ENCODE measurements at regions not wholly inside any gene's neighbourhood (a gene's known extent, or its start where the extent isn't known, plus 50 kb on each side); places are given as distances from the start of the nearest gene placed in this dataset.
"Not testable (repeated sequence)": the region's sequence is repeated elsewhere in the genome, so short reads cannot be mapped to it uniquely, and the experiment has no call there.

DNA sequence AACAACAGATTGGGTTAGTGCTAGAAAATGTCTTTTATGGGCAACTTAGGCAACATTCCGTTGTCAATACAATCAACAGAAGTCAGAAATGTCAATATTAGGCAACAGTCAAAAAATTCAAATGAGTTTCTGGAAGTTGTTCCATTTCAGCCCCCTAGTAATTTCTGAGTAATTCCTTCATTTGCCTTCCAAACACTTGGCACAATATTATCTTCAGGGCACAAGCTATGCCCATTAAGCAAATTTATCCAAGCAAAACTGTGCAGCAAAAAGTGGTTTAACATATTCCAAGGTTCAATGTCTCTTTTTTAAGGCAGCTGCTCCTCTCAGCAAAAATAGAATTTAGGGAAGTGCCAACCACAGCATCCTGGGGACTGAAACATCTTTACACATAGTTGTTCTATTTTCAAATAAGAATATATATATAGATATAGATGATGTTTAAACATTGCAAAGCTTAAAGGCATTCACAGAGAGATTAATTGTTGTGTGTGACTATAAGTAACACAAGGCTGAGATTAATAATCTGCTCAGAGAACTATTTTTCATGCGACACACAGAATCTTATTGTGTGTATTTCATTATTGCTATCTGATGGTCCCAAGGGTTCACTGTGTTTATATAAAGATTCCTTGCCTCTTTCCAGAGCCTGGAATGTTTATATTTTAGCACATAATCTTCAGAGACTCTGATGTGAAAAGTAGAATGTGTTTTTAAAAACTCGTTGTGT, 75.2 kb upstream of the ADTRP start:
- H3K27ac ChIP-seq (ENCODE audit: low read depth, low read length) = no peak overlapping the region

GRCh38 chr6:11852061-11852651, 73.6 kb upstream of the ADTRP start:
- DNase-seq (ENCODE audit: low read depth in 4 of 6, low spot score in 6 of 6) = peak in 1 of 6 donors; percentile 57
- Histone ChIP-seq H3K9me3 (ENCODE audit: control insufficient read depth, insufficient read depth, low read length) (no peaks in the 10 kb centered on the region), H3K36me3 (ENCODE audit: control insufficient read depth, insufficient read depth, low read length) (no peaks in the 10 kb centered on the region), H3K27ac (ENCODE audit: low read depth, low read length) (no peak overlapping the region), H3K4me3 (ENCODE audit: low read depth, low read length) (no peak overlapping the region), H3K27me3 (ENCODE audit: control insufficient read depth, insufficient read depth, low read length) (no peaks in the 10 kb centered on the region), H3K4me1 (ENCODE audit: control insufficient read depth, insufficient read depth, low read length) (no peaks in the 10 kb centered on the region)
- 15% methylated on average over 5 of the region's 11 CpGs for WGBS (ENCODE audit: insufficient coverage)

More for the DNA sequence above, 75.2 kb upstream of the ADTRP start:
- peak in 1 of 6 donors; percentile 29 for DNase-seq (ENCODE audit: low read depth in 4 of 6, low spot score in 6 of 6)
- no peaks in the 10 kb centered on the region for H3K9me3 ChIP-seq (ENCODE audit: control insufficient read depth, insufficient read depth, low read length)
- no peaks in the 10 kb centered on the region for H3K27me3 ChIP-seq (ENCODE audit: control insufficient read depth, insufficient read depth, low read length)
- H3K36me3 ChIP-seq (ENCODE audit: control insufficient read depth, insufficient read depth, low read length) = no peaks in the 10 kb centered on the region
- WGBS (ENCODE audit: insufficient coverage) = 100% methylated on average over 1 of the region's 3 CpGs
- no peak overlapping the region for H3K4me3 ChIP-seq (ENCODE audit: low read depth, low read length)
- no peaks in the 10 kb centered on the region for H3K4me1 ChIP-seq (ENCODE audit: control insufficient read depth, insufficient read depth, low read length)

DNA sequence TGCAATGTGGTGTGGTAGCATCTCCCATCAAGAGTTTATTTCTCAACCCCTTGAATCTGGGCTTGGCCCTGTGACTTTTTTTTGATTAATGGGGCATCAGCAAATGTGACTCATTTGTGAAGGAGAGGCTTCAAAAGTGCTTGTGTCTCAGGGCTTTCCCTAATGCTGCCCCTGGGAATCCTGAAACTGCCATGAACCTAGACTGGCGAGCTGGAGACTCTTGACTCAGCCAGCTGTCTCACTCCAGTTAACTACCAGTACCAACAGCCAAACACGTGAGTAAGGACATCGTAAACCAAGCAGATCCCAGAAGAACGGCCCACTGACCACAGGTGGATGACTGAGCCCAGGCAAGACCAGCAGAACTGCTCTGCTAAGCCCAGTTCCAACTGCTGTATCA, 72.8 kb upstream of the ADTRP start:
- Histone ChIP-seq H3K4me1 (ENCODE audit: control insufficient read depth, insufficient read depth, low read length) (no peaks in the 10 kb centered on the region), H3K27me3 (ENCODE audit: control insufficient read depth, insufficient read depth, low read length) (no peaks in the 10 kb centered on the region), H3K27ac (ENCODE audit: low read depth, low read length) (no peak overlapping the region), H3K36me3 (ENCODE audit: control insufficient read depth, insufficient read depth, low read length) (no peaks in the 10 kb centered on the region), H3K4me3 (ENCODE audit: low read depth, low read length) (no peak overlapping the region), H3K9me3 (ENCODE audit: control insufficient read depth, insufficient read depth, low read length) (no peaks in the 10 kb centered on the region)
- WGBS (ENCODE audit: insufficient coverage) = 64% methylated on average over 4 of the region's 4 CpGs
- DNase-seq (ENCODE audit: low read depth in 4 of 6, low spot score in 6 of 6) = no peak

DNA sequence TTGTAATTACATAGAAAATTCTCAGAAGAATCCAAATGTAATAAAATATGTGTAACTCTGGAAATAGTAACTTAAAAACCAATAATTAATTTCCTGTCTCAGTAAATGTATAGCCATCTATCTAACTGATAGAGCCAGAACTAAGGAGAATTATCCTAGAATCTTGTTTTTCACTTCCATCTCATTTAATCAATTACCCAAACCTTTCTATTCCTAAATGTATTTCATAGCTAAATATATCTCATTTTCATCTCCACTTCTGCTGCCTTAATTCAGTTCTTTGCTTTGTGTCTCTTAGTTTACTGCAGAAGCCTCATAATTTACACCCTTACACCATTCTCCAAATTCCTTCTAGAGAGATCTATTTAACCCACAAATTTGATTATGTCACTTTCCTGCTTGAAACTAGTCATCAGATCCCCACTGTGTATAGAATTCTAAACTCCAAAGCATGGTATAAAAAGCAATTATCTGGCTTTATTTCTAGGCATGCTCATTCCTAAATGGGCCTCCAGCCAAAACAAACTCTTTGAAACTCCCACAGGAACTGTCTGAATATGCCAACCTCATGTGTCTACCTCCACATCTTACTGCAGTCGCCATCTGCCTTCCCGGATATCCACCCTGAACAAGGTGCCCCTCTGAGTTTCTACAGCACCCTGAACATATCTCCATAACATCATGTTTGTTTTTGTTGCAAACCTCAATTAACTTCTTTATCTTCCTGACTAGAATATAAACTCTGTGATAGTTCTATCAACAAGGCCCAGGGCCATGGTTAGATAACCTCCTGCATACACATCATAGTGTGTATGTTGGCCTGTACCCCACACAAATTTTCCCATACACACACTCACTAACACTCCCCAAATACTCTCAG, 70.5 kb upstream of the ADTRP start:
- H3K27ac ChIP-seq (ENCODE audit: low read depth, low read length) = no peak overlapping the region
- 48% methylated on average over 2 of the region's 2 CpGs for WGBS (ENCODE audit: insufficient coverage)
- no peaks in the 10 kb centered on the region for H3K27me3 ChIP-seq (ENCODE audit: control insufficient read depth, insufficient read depth, low read length)
- H3K4me1 ChIP-seq (ENCODE audit: control insufficient read depth, insufficient read depth, low read length) = no peaks in the 10 kb centered on the region
- DNase-seq (ENCODE audit: low read depth in 4 of 6, low spot score in 6 of 6) = peak in 2 of 6 donors; percentile 21 to 23
- no peak overlapping the region for H3K4me3 ChIP-seq (ENCODE audit: low read depth, low read length)
- H3K9me3 ChIP-seq (ENCODE audit: control insufficient read depth, insufficient read depth, low read length) = no peaks in the 10 kb centered on the region
- H3K36me3 ChIP-seq (ENCODE audit: control insufficient read depth, insufficient read depth, low read length) = no peaks in the 10 kb centered on the region

DNA sequence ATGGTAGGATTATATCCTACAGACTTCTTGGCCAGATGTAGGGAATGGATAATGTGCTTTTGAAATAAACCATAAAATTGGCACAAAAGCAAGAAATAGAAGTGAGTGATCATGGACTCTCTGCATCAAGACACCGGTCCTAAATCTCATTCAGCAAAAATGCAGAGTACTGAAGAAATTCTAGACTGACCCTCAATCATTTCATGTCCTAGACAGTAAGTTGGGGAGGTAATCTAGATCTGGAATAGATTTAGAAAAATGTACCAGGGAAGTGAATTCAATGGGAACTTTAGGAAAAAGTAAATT, 69.7 kb upstream of the ADTRP start:
- no peak for DNase-seq (ENCODE audit: low read depth in 4 of 6, low spot score in 6 of 6)

DNA sequence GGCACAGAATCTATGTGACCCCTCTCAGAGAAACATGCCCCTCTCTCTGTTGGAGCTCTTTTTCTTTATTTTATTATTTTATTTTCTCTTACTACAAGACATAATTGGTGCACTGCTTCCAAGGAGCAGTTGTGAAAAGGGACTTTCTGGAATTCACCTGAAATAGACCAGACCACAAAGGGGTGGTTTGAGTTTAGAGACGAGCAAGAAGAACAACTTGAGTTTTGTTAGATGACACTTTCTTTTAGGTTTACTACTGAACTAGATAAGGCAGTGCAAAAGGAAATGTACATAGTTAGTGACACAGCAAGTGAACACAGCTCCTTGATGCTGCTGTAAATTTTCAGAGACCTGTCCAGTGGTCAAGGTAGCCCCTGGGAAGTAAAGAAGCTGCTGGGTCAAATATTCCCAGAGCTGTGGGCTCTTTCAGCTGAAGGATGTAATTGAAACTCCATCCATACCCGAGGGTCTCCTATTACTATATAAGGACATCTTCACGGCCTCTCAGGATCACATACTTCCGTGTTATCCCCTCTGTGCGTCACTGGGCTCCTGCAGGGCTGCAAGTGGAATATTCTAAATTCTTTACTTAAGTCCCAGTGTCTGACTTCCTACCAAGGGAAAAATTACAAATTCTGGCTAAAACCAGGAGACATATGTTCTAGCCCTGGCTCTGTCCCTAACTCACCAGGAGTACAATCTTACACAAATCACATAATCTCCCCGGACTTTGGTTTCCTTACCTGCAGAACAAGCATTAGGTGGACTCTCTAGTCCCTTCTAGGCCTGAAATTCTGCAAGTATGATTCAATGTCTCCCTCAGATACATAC, 69.1 kb upstream of the ADTRP start:
- H3K27ac ChIP-seq (ENCODE audit: low read depth, low read length) = no peak overlapping the region
- WGBS (ENCODE audit: insufficient coverage) = 85% methylated on average over 6 of the region's 6 CpGs
- no peak overlapping the region for H3K4me3 ChIP-seq (ENCODE audit: low read depth, low read length)
- no peaks in the 10 kb centered on the region for H3K9me3 ChIP-seq (ENCODE audit: control insufficient read depth, insufficient read depth, low read length)
- H3K27me3 ChIP-seq (ENCODE audit: control insufficient read depth, insufficient read depth, low read length) = no peaks in the 10 kb centered on the region
- no peaks in the 10 kb centered on the region for H3K36me3 ChIP-seq (ENCODE audit: control insufficient read depth, insufficient read depth, low read length)
- H3K4me1 ChIP-seq (ENCODE audit: control insufficient read depth, insufficient read depth, low read length) = no peaks in the 10 kb centered on the region
- no peak for DNase-seq (ENCODE audit: low read depth in 4 of 6, low spot score in 6 of 6)

More for the DNA sequence above, 69.7 kb upstream of the ADTRP start:
- Histone ChIP-seq H3K4me3 (ENCODE audit: low read depth, low read length) (no peak overlapping the region), H3K9me3 (ENCODE audit: control insufficient read depth, insufficient read depth, low read length) (no peaks in the 10 kb centered on the region), H3K36me3 (ENCODE audit: control insufficient read depth, insufficient read depth, low read length) (no peaks in the 10 kb centered on the region), H3K27ac (ENCODE audit: low read depth, low read length) (no peak overlapping the region), H3K4me1 (ENCODE audit: control insufficient read depth, insufficient read depth, low read length) (no peaks in the 10 kb centered on the region), H3K27me3 (ENCODE audit: control insufficient read depth, insufficient read depth, low read length) (no peaks in the 10 kb centered on the region)
- no CpG with 5 or more reads among the region's 1 CpG for WGBS (ENCODE audit: insufficient coverage)

- not testable (repeated sequence) for H3K36me3 ChIP-seq (ENCODE audit: control insufficient read depth, insufficient read depth, low read length)
- 67% methylated on average over 1 of the region's 2 CpGs for WGBS (ENCODE audit: insufficient coverage)
These were observed 68.5 kb upstream of the ADTRP start for GRCh38 chr6:11847068-11847467.

GRCh38 chr6:11845664-11846577, 67.3 kb upstream of the ADTRP start:
- Histone ChIP-seq H3K4me1 (ENCODE audit: control insufficient read depth, insufficient read depth, low read length) (no peaks in the 10 kb centered on the region), H3K27me3 (ENCODE audit: control insufficient read depth, insufficient read depth, low read length) (no peaks in the 10 kb centered on the region), H3K9me3 (ENCODE audit: control insufficient read depth, insufficient read depth, low read length) (no peaks in the 10 kb centered on the region), H3K36me3 (ENCODE audit: control insufficient read depth, insufficient read depth, low read length) (no peaks in the 10 kb centered on the region), H3K4me3 (ENCODE audit: low read depth, low read length) (no peak overlapping the region), H3K27ac (ENCODE audit: low read depth, low read length) (no peak overlapping the region)
- DNase-seq (ENCODE audit: low read depth in 4 of 6, low spot score in 6 of 6) = no peak
- WGBS (ENCODE audit: insufficient coverage) = 100% methylated on average over 1 of the region's 5 CpGs

More at GRCh38 chr6:11847068-11847467, 68.5 kb upstream of the ADTRP start:
- H3K27ac ChIP-seq (ENCODE audit: low read depth, low read length); H3K27me3 ChIP-seq (ENCODE audit: control insufficient read depth, insufficient read depth, low read length); H3K4me1 ChIP-seq (ENCODE audit: control insufficient read depth, insufficient read depth, low read length); H3K4me3 ChIP-seq (ENCODE audit: low read depth, low read length); DNase-seq (ENCODE audit: low read depth in 4 of 6, low spot score in 6 of 6); H3K9me3 ChIP-seq (ENCODE audit: control insufficient read depth, insufficient read depth, low read length): not testable (repeated sequence)

Measured in spinal cord (tissue), 9 donors.